HFF-Myc (cell line): ENCODE measurements at regions not wholly inside any gene's neighbourhood (a gene's known extent, or its start where the extent isn't known, plus 50 kb on each side); places are given as distances from the start of the nearest gene placed in this dataset.

Experiments used
- DNase-seq: peaks from one replicate; pipeline ENCODE4 v3.0.0-alpha.2; 2011; ENCODE audit warnings: low read depth; ENCODE audit errors: extremely low read depth
- H3K4me3 ChIP-seq: replicated peaks from 2 replicates; pipeline ENCODE4 v1.5.1; 2011; ENCODE audit warnings: low read depth, mild to moderate bottlenecking, control low read depth, low read length
- TF ChIP-seq, protein P1 (sequence below): IDR thresholded peaks from 2 replicates; pipeline ENCODE4 v1.5.1; 2012; ENCODE audit warnings: mild to moderate bottlenecking, low read depth, low read length, control low read depth; ENCODE audit errors: missing control alignments

DNA sequence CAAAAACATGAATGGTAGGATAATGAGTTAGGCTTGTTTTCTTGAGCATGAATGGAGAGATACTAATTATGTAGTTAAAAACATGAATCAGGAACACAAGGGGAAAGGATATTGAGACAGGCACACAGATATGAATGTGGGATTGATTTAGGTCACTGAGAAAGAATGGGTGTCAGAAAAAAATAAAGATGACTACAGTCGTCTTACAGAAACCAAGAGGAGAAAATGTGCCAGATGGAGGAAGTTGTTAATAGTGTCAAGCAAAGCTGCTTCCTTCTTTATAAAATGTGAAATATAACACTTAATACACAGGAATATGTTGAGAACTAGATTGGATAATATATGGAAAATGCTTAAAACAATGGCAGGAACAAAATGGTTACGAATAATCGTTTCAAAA, 173.3 kb upstream of the BET1 start:
- no peak overlapping the region for H3K4me3 ChIP-seq

DNA sequence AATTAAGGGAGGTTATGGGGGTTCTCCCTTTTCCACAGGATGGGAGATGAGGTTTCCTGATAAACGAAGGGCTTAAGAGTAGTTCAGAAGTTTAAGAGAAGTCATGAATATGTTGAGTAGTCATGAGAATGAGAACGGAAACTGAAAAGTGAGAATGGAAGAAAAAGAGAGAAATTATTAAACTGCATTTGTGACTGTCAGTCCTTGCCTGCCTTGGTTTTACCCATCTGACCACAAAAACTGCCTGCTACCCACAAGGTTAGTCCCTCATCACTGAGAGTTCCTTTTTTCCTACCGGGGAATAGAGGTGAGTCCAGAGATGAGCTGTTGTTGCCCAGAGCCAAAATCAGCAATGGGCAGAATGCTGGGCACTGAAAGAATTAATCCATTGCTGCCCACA, 174.1 kb upstream of the BET1 start:
- H3K4me3 ChIP-seq = no peak overlapping the region
- no peak for DNase-seq
- TF ChIP-seq, protein P1, sequence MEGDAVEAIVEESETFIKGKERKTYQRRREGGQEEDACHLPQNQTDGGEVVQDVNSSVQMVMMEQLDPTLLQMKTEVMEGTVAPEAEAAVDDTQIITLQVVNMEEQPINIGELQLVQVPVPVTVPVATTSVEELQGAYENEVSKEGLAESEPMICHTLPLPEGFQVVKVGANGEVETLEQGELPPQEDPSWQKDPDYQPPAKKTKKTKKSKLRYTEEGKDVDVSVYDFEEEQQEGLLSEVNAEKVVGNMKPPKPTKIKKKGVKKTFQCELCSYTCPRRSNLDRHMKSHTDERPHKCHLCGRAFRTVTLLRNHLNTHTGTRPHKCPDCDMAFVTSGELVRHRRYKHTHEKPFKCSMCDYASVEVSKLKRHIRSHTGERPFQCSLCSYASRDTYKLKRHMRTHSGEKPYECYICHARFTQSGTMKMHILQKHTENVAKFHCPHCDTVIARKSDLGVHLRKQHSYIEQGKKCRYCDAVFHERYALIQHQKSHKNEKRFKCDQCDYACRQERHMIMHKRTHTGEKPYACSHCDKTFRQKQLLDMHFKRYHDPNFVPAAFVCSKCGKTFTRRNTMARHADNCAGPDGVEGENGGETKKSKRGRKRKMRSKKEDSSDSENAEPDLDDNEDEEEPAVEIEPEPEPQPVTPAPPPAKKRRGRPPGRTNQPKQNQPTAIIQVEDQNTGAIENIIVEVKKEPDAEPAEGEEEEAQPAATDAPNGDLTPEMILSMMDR = no peak

More for the DNA sequence above, 173.3 kb upstream of the BET1 start:
- TF ChIP-seq, protein P1 = no peak
- DNase-seq = no peak

DNA sequence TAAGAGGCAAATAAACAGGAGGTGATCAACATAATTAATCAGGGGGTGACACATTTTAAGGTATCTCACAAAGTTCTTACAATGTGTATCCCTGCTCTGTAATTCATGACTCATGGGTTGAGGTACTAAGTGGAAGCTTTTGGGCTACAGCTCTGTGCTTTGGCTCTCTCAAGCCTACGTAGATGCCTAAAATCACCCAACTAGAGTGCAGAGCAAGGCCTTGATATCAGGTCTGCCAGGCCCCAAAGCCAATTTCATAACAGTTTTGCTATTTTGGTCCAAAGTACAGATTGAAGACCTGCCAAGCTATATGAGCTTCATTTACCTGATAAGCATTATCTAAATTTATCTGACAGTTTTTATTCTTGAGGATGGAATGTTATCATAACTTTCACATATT, 175.3 kb upstream of the BET1 start:
- no peak overlapping the region for H3K4me3 ChIP-seq
- TF ChIP-seq, protein P1 = no peak
- DNase-seq = no peak

DNA sequence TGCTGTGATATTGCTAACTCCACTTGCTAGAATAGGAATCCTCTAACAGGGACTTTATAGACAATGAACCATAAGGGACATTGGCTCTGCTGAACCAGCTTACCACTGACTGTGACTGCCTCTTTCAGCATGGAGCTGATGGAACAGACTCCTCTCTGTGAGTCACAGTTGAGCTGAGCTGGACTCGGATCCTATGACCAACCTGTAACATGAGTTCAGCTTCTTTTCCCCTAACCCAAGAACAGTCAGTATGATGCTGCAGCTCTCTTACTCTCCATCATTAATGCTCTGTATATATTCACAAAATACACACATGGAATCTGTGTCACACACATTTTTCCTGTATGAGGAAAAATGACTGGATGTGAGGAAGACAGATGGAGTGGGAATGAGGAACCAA, 177.9 kb upstream of the BET1 start:
- TF ChIP-seq, protein P1 = no peak
- no peak for DNase-seq
- H3K4me3 ChIP-seq = no peak overlapping the region

DNA sequence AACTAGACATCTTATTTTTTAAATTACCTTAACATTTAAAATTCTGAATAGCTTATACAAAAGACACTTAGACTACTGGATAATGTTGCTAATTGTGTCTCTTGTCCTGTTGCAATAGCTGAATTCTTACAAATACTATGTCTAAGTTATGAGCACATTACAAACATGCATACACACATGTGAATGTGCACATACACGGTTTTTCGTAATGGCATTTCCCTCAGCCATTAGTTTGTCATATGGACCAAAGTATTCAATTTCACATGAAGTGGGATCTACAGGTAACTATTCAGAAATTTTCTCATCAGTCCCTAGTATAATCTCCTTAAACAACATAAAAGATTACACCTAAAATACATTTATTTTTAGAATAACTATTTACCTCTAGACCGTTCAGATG, 178.6 kb upstream of the BET1 start:
- DNase-seq = no peak
- H3K4me3 ChIP-seq = no peak overlapping the region
- TF ChIP-seq, protein P1 = no peak

DNA sequence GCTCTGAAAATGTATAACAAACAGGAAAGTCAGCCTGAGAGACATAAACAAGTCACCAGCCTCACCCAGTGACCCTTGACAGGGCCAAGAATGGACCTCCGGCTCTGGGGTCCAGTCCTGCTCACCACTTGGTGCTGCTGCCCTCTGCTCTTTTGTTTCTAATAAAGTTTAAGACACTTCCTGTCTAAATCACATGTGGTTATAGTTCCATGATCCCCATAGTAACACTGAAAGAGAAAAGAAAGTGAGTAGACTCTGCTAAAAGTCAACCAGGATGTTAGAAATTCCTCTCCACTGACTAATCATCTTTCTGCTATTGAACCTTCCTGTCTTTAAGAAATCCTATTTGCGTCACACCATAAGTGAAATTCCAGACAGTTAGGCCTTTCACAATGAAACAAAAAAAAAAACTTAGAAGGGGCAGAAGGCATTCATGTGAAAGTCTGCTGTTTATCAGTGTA, 179.2 kb upstream of the BET1 start:
- no peak overlapping the region for H3K4me3 ChIP-seq
- TF ChIP-seq, protein P1 = no peak
- DNase-seq = peak; percentile 98

DNA sequence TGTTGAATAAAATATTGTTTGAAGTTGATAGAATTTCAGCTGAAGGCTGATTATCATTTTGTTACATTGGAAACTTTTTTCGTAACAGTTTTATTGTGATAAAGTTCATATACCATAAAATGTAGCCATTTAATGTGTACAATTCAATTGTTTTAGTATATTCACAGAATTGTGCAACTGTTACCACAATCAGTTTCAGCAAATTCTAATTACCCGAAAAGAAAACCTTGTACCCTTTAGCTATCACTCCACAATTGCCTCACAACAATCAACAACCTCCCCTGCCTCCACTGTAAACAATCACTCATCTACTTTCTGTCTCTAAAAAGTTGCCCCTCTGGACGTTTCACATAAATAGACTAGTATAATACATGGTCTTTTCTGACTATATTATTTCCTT, 179.7 kb upstream of the BET1 start:
- DNase-seq = no peak
- TF ChIP-seq, protein P1 = no peak
- H3K4me3 ChIP-seq = no peak overlapping the region
